HepG2 (cell line): ENCODE measurements at regions not wholly inside any gene's neighbourhood (a gene's known extent, or its start where the extent isn't known, plus 50 kb on each side); places are given as distances from the start of the nearest gene placed in this dataset.

Experiments
- ATAC-seq: fragments of 200-7000 bp; cut with Tn5 transposase; 3 replicates; pipeline ENCODE4 v1.9.1; 2020; ENCODE audit warnings: mild to moderate bottlenecking, moderate library complexity
- BruUV-seq: library from RNA; stranded (reverse); fragments of 400-500 nt; replicated peaks from 2 replicates; lab custom pipeline; 2021; lab: Mats Ljungman, UMichigan
- CTCF ChIA-PET: fragments of 300-600 bp; formaldehyde crosslinking; extraction: SDS; loops from one replicate; lab custom pipeline; 2021; ENCODE audit warnings: low total read pairs, inconsistent platforms, low intra/inter-chr PET ratio; lab: Yijun Ruan, JAX
- POLR2A ChIA-PET: fragments of 350-600 bp; sonication (Branson Sonifier 250); formaldehyde crosslinking; loops from one replicate; lab custom pipeline; 2020; ENCODE audit warnings: antibody characterized with exemption, inconsistent platforms; lab: Yijun Ruan, JAX
- DNase-seq: peaks from one replicate; pipeline ENCODE4 v3.0.0-alpha.2; 2015; ENCODE audit warnings: low spot score
- FAIRE-seq: peaks from 3 replicates; lab custom pipeline; 2011; peaks lifted over from hg19 to GRCh38; lab: Jason Lieb, UNC
- H2AFZ ChIP-seq: one replicate; pipeline ENCODE4 v1.6.1; 2011; ENCODE audit warnings: low read length, inconsistent platforms
- H3K27ac ChIP-seq: fragments of 300-600 bp; 3 replicates; pipeline ENCODE4 v1.8.0; 2011; ENCODE audit warnings: mixed run types, mild to moderate bottlenecking, mixed read lengths, low read length, inconsistent platforms; ENCODE audit not compliant: insufficient read depth; ENCODE audit errors: extremely low read length
- H3K27me3 ChIP-seq, 2 experiments: fragments of 200-600 bp in 1 of 2; 2 replicates in 1 of 2; 3 replicates in 1 of 2; pipeline versions ENCODE4 v1.6.0 to v1.8.0; 2011; ENCODE audit warnings: low read length in 2 of 2, mild to moderate bottlenecking in 2 of 2, moderate library complexity in 2 of 2, inconsistent platforms in 1 of 2; ENCODE audit not compliant: insufficient read depth in 2 of 2, control insufficient read depth in 1 of 2
- H3K36me3 ChIP-seq, 2 experiments: fragments of 200-600 bp in 1 of 2; replicated peaks in 1 of 2; 2 replicates in 1 of 2; 3 replicates in 1 of 2; pipeline versions ENCODE4 v1.5.1 to v1.8.0; 2011; ENCODE audit warnings: low read length in 2 of 2, inconsistent platforms in 1 of 2; ENCODE audit not compliant: insufficient read depth in 2 of 2, control insufficient read depth in 1 of 2
- H3K4me1 ChIP-seq: 2 replicates; pipeline ENCODE4 v1.5.1; 2012; ENCODE audit warnings: low read length, inconsistent platforms; ENCODE audit not compliant: insufficient read depth
- H3K4me2 ChIP-seq: 2 replicates; pipeline ENCODE4 v1.6.0; 2011; ENCODE audit warnings: low read depth, low read length, inconsistent platforms
- H3K4me3 ChIP-seq, 3 experiments: fragments of 200-600 bp in 1 of 3; sonication (generic), shearing (Covaris generic) in 1 of 3; replicated peaks in 1 of 3; 2 replicates each; pipeline ENCODE4 v1.5.1; 2011 to 2016; ENCODE audit warnings: low read length in 3 of 3, inconsistent platforms in 2 of 3, low read depth in 2 of 3, mild to moderate bottlenecking in 2 of 3, control low read depth in 1 of 3, mixed read lengths in 1 of 3; ENCODE audit not compliant: insufficient read depth in 1 of 3
- H3K79me2 ChIP-seq: one replicate; pipeline ENCODE4 v1.6.1; 2011; ENCODE audit warnings: low read length, inconsistent platforms; ENCODE audit not compliant: insufficient read depth
- H3K9ac ChIP-seq: 2 replicates; pipeline ENCODE4 v1.6.0; 2011; ENCODE audit warnings: mild to moderate bottlenecking, low read depth, low read length, inconsistent platforms; ENCODE audit not compliant: insufficient read depth
- H3K9me3 ChIP-seq: 2 replicates; pipeline ENCODE4 v1.5.1; 2012; ENCODE audit warnings: mild to moderate bottlenecking, low read length
- H4K20me1 ChIP-seq: 2 replicates; pipeline ENCODE4 v1.6.0; 2011; ENCODE audit warnings: inconsistent platforms, mild to moderate bottlenecking, low read length, moderate library complexity; ENCODE audit not compliant: insufficient read depth
- FOXP1 ChIP-seq, 2 experiments: fragments of 450-650 bp in 1 of 2; IDR thresholded peaks; 2 replicates each; pipeline ENCODE4 v1.6.1; 2017 to 2018; ENCODE audit warnings: antibody characterized with exemption in 1 of 2
- HMG20A ChIP-seq: IDR thresholded peaks from 2 replicates; pipeline ENCODE4 v1.6.1; 2016; ENCODE audit warnings: borderline replicate concordance
- HNRNPH1 ChIP-seq: fragments of 200-400 bp; formaldehyde crosslinking; optimal IDR thresholded peaks from 2 replicates; pipeline ENCODE3; 2017; ENCODE audit warnings: mild to moderate bottlenecking, low read depth, low read length
- JUND ChIP-seq: sonication (generic); formaldehyde crosslinking; IDR thresholded peaks from 2 replicates; pipeline ENCODE4 v1.8.0; 2022; ENCODE audit warnings: mild to moderate bottlenecking, missing genetic modification reagents
- KDM4B ChIP-seq: sonication (generic); formaldehyde crosslinking; IDR thresholded peaks from 2 replicates; pipeline ENCODE4 v1.4.0; 2020; ENCODE audit warnings: missing genetic modification reagents
- MYNN ChIP-seq: sonication (generic); formaldehyde crosslinking; IDR thresholded peaks from 2 replicates; pipeline ENCODE4 v1.4.0; 2020; ENCODE audit warnings: mild to moderate bottlenecking, low read depth, missing genetic modification reagents
- NONO ChIP-seq, 2 experiments: fragments of 450-650 bp in 1 of 2; sonication (generic) in 1 of 2; formaldehyde crosslinking in 1 of 2; IDR thresholded peaks in 1 of 2; conservative IDR thresholded peaks in 1 of 2; 2 replicates each; pipeline versions ENCODE4 v1.6.1 to v1.8.0; 2017 to 2022; ENCODE audit warnings: mild to moderate bottlenecking in 1 of 2, missing genetic modification reagents in 1 of 2, moderate library complexity in 1 of 2
- NR1H2 ChIP-seq: sonication (generic); formaldehyde crosslinking; IDR thresholded peaks from 2 replicates; pipeline ENCODE4 v1.8.1; 2022; ENCODE audit warnings: low read depth, missing genetic modification reagents, borderline replicate concordance
- PRDM4 ChIP-seq: sonication (generic); formaldehyde crosslinking; IDR thresholded peaks from 2 replicates; pipeline ENCODE4 v1.9.0; 2021; ENCODE audit warnings: missing genetic modification reagents, borderline replicate concordance
- PRPF4 ChIP-seq: fragments of 200-400 bp; formaldehyde crosslinking; IDR thresholded peaks from 2 replicates; pipeline ENCODE4 v1.6.1; 2016; ENCODE audit warnings: low read length, low read depth; ENCODE audit not compliant: poor library complexity, severe bottlenecking
- THAP11 ChIP-seq: IDR thresholded peaks from 2 replicates; pipeline ENCODE4 v1.6.1; 2016; ENCODE audit warnings: missing biosample characterization, missing genetic modification reagents
- ZFAT ChIP-seq: sonication (generic); formaldehyde crosslinking; conservative IDR thresholded peaks from 2 replicates; pipeline ENCODE4 v1.8.1; 2023; ENCODE audit warnings: missing genetic modification reagents, inconsistent platforms
- ZNF10 ChIP-seq: sonication (generic); formaldehyde crosslinking; IDR thresholded peaks from 2 replicates; pipeline ENCODE4 v1.4.0; 2020; ENCODE audit warnings: mild to moderate bottlenecking, low read depth, missing genetic modification reagents, borderline replicate concordance
- ZNF264 ChIP-seq: sonication (generic); formaldehyde crosslinking; IDR thresholded peaks from 2 replicates; pipeline ENCODE4 v1.4.0; 2020; ENCODE audit warnings: missing genetic modification reagents
- ZNF3 ChIP-seq: IDR thresholded peaks from 2 replicates; pipeline ENCODE4 v1.7.0; 2017; ENCODE audit warnings: inconsistent platforms
- ZNF616 ChIP-seq: sonication (generic); formaldehyde crosslinking; IDR thresholded peaks from 2 replicates; pipeline ENCODE4 v1.5.0; 2020; ENCODE audit warnings: low read depth, mild to moderate bottlenecking, missing genetic modification reagents
- ZNF660 ChIP-seq: sonication (generic); formaldehyde crosslinking; IDR thresholded peaks from 2 replicates; pipeline ENCODE4 v1.5.1; 2020; ENCODE audit warnings: mild to moderate bottlenecking, low read depth, missing genetic modification reagents, borderline replicate concordance
- ZSCAN25 ChIP-seq: sonication (generic); formaldehyde crosslinking; IDR thresholded peaks from 2 replicates; pipeline ENCODE4 v1.8.0; 2022; ENCODE audit warnings: mild to moderate bottlenecking, missing genetic modification reagents
- WGBS: methylation state at CpG from one replicate; pipeline ENCODE4 v1.1.6; 2017; ENCODE audit warnings: low lambda C conversion rate; 5-methylcytosine and 5-hydroxymethylcytosine counted together
- in situ Hi-C: cut with HindIII; loops from 2 replicates; pipeline ENCODE4 v1.10.0; 2017; ENCODE audit warnings: low pct_unique_long_range_greater_than_20kb; ENCODE audit not compliant: extremely low pct_ligation_motif_present
- intact Hi-C: fragments of 100-400 bp; cut with micrococcal nuclease; formaldehyde crosslinking; loops from one replicate; pipeline ENCODE4 v1.10.0; 2022; ENCODE audit not compliant: unreplicated experiment

- Histone ChIP-seq H3K79me2 (no peaks in the 10 kb centered on the region), H3K4me3 (no peak overlapping the region), H3K9ac (no peak overlapping the region), H3K9me3 (no peaks in the 10 kb centered on the region), H3K27me3 (no peaks in the 10 kb centered on the region), H4K20me1 (no peaks in the 10 kb centered on the region), H3K36me3 (no peaks in the 10 kb centered on the region), H3K4me1 (no peaks in the 10 kb centered on the region), H2AFZ (no peak overlapping the region), H3K4me2 (no peak overlapping the region), H3K27ac (no peak overlapping the region)
- no peak for FAIRE-seq
- CTCF ChIA-PET: no interaction called here
- TF ChIP-seq MYNN (CRISPR knock-in tag): no peak
- no peak for TF ChIP-seq KDM4B (CRISPR knock-in tag)
- TF ChIP-seq FOXP1 (IDR thresholded peaks at IDR 0.05): no peak
- no peak for TF ChIP-seq FOXP1 (CRISPR knock-in tag; IDR thresholded peaks at IDR 0.05)
- no peak for TF ChIP-seq ZNF616
- TF ChIP-seq ZNF3 (CRISPR knock-in tag): no peak
- no peak for TF ChIP-seq ZNF660
- no peak for TF ChIP-seq THAP11
- no peak for TF ChIP-seq HNRNPH1
- TF ChIP-seq ZNF10 (CRISPR knock-in tag): no peak
- TF ChIP-seq NONO (IDR thresholded peaks at IDR 0.05): no peak
- TF ChIP-seq NONO (CRISPR knock-in tag; conservative IDR thresholded peaks at IDR 0.05): no peak
- TF ChIP-seq ZFAT (CRISPR knock-in tag): no peak
- no TSS peak for BruUV-seq
- in situ Hi-C loops: no loop called here
- ATAC-seq: no peak
- DNase-seq: no peak
- intact Hi-C loops: no loop called here
- POLR2A ChIA-PET: no interaction called here
- 52% methylated on average over 8 of the region's 8 CpGs for WGBS
Measured at GRCh38 chr18:61687317-61687716, 205.5 kb downstream of the RNF152 start.

- H4K20me1 ChIP-seq: no peaks in the 10 kb centered on the region
- ChIA-PET CTCF (no interaction called here), POLR2A (no interaction called here)
- no peak overlapping the region for H3K4me3 ChIP-seq
- BruUV-seq: no TSS peak
- intact Hi-C loops: no loop called here
- no peak overlapping the region for H3K4me2 ChIP-seq
- H3K4me1 ChIP-seq: no peaks in the 10 kb centered on the region
- no peaks in the 10 kb centered on the region for H3K27me3 ChIP-seq
- H3K36me3 ChIP-seq: no peaks in the 10 kb centered on the region
- peaks cover 12% of the 10 kb centered on the region for H3K9me3 ChIP-seq
- whole genome bisulfite sequencing: 14% methylated on average over 1 of the region's 2 CpGs
- no peak for ATAC-seq
- H2AFZ ChIP-seq: no peak overlapping the region
- no peak for FAIRE-seq
- no peak for DNase-seq
- H3K79me2 ChIP-seq: no peaks in the 10 kb centered on the region
- in situ Hi-C loops: no loop called here
- no peak for TF ChIP-seq PRDM4 (CRISPR knock-in tag)
- TF ChIP-seq JUND (CRISPR knock-in tag): no peak
- TF ChIP-seq ZNF264: no peak
- no peak for TF ChIP-seq NR1H2
- no peak for TF ChIP-seq PRPF4
- no peak for TF ChIP-seq ZSCAN25 (CRISPR knock-in tag)
- TF ChIP-seq HMG20A (CRISPR knock-in tag): no peak
- H3K9ac ChIP-seq: no peak overlapping the region
- H3K27ac ChIP-seq: no peak overlapping the region
Measured at GRCh38 chr18:61683856-61684255, 209.0 kb downstream of the RNF152 start.
